GM23338 (cell line): ENCODE measurements at regions not wholly inside any gene's neighbourhood (a gene's known extent, or its start where the extent isn't known, plus 50 kb on each side); places are given as distances from the start of the nearest gene placed in this dataset.
A peak's percentile ranks its signal among the peaks of the same experiment; 100 is the strongest.

Experiments
- ATAC-seq: fragments of 200-7000 bp; cut with Tn5 transposase; 3 replicates; pipeline ENCODE4 v1.9.1; 2020
- DNase-seq: peaks from one replicate; pipeline ENCODE4 v3.0.0-alpha.2; 2015; ENCODE audit warnings: low spot score
- H2AFZ ChIP-seq: fragments of 200-600 bp; sonication (generic); 2 replicates; pipeline ENCODE4 v1.8.0; 2016; ENCODE audit warnings: antibody characterized with exemption, mild to moderate bottlenecking, moderate library complexity
- H3F3A ChIP-seq: fragments of 200-600 bp; sonication (generic); replicated peaks from 2 replicates; pipeline ENCODE4 v1.8.0; 2017; ENCODE audit warnings: antibody characterized with exemption, mixed run types, low read depth
- H3K27ac ChIP-seq: fragments of 200-600 bp; sonication (generic); 2 replicates; pipeline ENCODE4 v1.6.1; 2016; ENCODE audit warnings: low read depth
- H3K27me3 ChIP-seq: fragments of 200-600 bp; sonication (generic); 2 replicates; pipeline ENCODE4 v1.8.0; 2016; ENCODE audit warnings: mild to moderate bottlenecking, mixed run types, moderate library complexity; ENCODE audit not compliant: insufficient read depth
- H3K36me3 ChIP-seq: fragments of 200-600 bp; sonication (generic); 2 replicates; pipeline ENCODE4 v1.8.0; 2016; ENCODE audit warnings: mild to moderate bottlenecking; ENCODE audit not compliant: insufficient read depth
- H3K4me1 ChIP-seq: fragments of 200-600 bp; sonication (generic); 2 replicates; pipeline ENCODE4 v1.8.0; 2016; ENCODE audit warnings: mild to moderate bottlenecking, moderate library complexity; ENCODE audit not compliant: insufficient read depth
- H3K4me2 ChIP-seq: fragments of 200-600 bp; sonication (generic); 2 replicates; pipeline ENCODE4 v1.7.1; 2017; ENCODE audit warnings: mixed run types
- H3K4me3 ChIP-seq: fragments of 200-600 bp; sonication (generic); 2 replicates; pipeline ENCODE4 v1.6.1; 2016; ENCODE audit warnings: mixed run types
- H3K79me2 ChIP-seq: fragments of 200-600 bp; sonication (generic); replicated peaks from 2 replicates; pipeline ENCODE4 v1.8.0; 2017; ENCODE audit warnings: mild to moderate bottlenecking; ENCODE audit not compliant: insufficient read depth
- H3K9me2 ChIP-seq: fragments of 200-600 bp; sonication (generic); 2 replicates; pipeline ENCODE4 v1.8.0; 2017; ENCODE audit not compliant: insufficient read depth
- H4K20me1 ChIP-seq: fragments of 200-600 bp; sonication (generic); replicated peaks from 2 replicates; pipeline ENCODE4 v1.8.0; 2017; ENCODE audit warnings: mild to moderate bottlenecking; ENCODE audit not compliant: insufficient read depth
- H3K27ac Mint-ChIP-seq: 2 replicates; pipeline ENCODE4 v1.8.0; 2020; ENCODE audit warnings: inconsistent platforms, mild to moderate bottlenecking, moderate library complexity, mixed read lengths
- H3K27me3 Mint-ChIP-seq: 3 replicates; pipeline ENCODE4 v1.8.0; 2022; ENCODE audit warnings: low read depth, mild to moderate bottlenecking, moderate library complexity, mixed read lengths, inconsistent platforms; ENCODE audit not compliant: insufficient read depth, poor library complexity
- H3K36me3 Mint-ChIP-seq: 3 replicates; pipeline ENCODE4 v1.8.0; 2021; ENCODE audit warnings: low read depth, mild to moderate bottlenecking, inconsistent platforms, moderate library complexity, mixed read lengths
- H3K4me1 Mint-ChIP-seq: 3 replicates; pipeline ENCODE4 v1.8.0; 2020; ENCODE audit warnings: mild to moderate bottlenecking, inconsistent platforms, mixed read lengths
- H3K4me3 Mint-ChIP-seq: 3 replicates; pipeline ENCODE4 v1.8.0; 2021; ENCODE audit warnings: moderate library complexity, mild to moderate bottlenecking, inconsistent platforms, mixed read lengths
- H3K9me3 Mint-ChIP-seq: 3 replicates; pipeline ENCODE4 v1.8.0; 2020; ENCODE audit warnings: moderate library complexity, mild to moderate bottlenecking, inconsistent platforms, mixed read lengths
- CREB1 ChIP-seq: fragments of 250-450 bp; sonication (Bioruptor Pico); IDR thresholded peaks from 2 replicates; pipeline ENCODE4 v1.5.0; 2020; ENCODE audit warnings: low read depth, mild to moderate bottlenecking, moderate library complexity
- POLR2AphosphoS5 ChIP-seq: IDR thresholded peaks from 2 replicates; pipeline ENCODE4 v1.6.1; 2016; ENCODE audit warnings: antibody characterized with exemption, low read depth
- STAT1 ChIP-seq: IDR thresholded peaks from one replicate; pipeline ENCODE4 v1.6.1; 2016; ENCODE audit warnings: antibody characterized with exemption; ENCODE audit not compliant: unreplicated experiment
- ZNF114 ChIP-seq: fragments of 250-450 bp; sonication (Bioruptor Pico); IDR thresholded peaks from 2 replicates; pipeline ENCODE4 v1.5.0; 2020; ENCODE audit warnings: mild to moderate bottlenecking, moderate library complexity
- ZNF462 ChIP-seq: fragments of 250-450 bp; sonication (Bioruptor Pico); IDR thresholded peaks from 2 replicates; pipeline ENCODE4 v1.5.0; 2020; ENCODE audit warnings: mild to moderate bottlenecking, moderate library complexity
- TF ChIP-seq, protein P1 (sequence below): IDR thresholded peaks from 2 replicates; pipeline ENCODE4 v1.6.1; 2016; ENCODE audit warnings: antibody characterized with exemption
- TF ChIP-seq, protein P2 (sequence below): IDR thresholded peaks from one replicate; pipeline ENCODE4 v1.6.1; 2018; ENCODE audit warnings: antibody characterized with exemption; ENCODE audit not compliant: unreplicated experiment

GRCh38 chr3:11719406-11720303, 75.9 kb upstream of the VGLL4 start:
- Histone ChIP-seq H2AFZ (peak overlapping the region; percentile 99), H3K9me2 (no peaks in the 10 kb centered on the region), H3K4me1 (peaks cover 26% of the 10 kb centered on the region), H3K27me3 (peaks cover 26% of the 10 kb centered on the region; the same call in 1 of the 2 replicates), H3F3A (no peaks in the 10 kb centered on the region; the same call in 1 of the 2 replicates), H3K79me2 (peaks cover 31% of the 10 kb centered on the region), H3K4me2 (peak overlapping the region; percentile 100), H3K4me3 (peak overlapping the region; percentile 98), H3K27ac (no peak overlapping the region), H4K20me1 (0 out of 2 replicates have a peak, but pooled peaks cover 3% of the 10 kb centered on the region), H3K36me3 (no peaks in the 10 kb centered on the region)
- DNase-seq (peak; percentile 94), ATAC-seq (peak; percentile 80)
- no peaks in the 10 kb centered on the region; the same call in 2 of the 3 replicates for H3K36me3 Mint-ChIP-seq
- TF ChIP-seq CREB1 (CRISPR knock-in tag) (no peak), POLR2AphosphoS5 (peak; percentile 78)
- no peak overlapping the region for H3K27ac Mint-ChIP-seq
- H3K9me3 Mint-ChIP-seq: no peaks in the 10 kb centered on the region
- H3K4me3 Mint-ChIP-seq: peak overlapping the region; percentile 88
- peaks cover 2% of the 10 kb centered on the region for H3K27me3 Mint-ChIP-seq
- peaks cover 37% of the 10 kb centered on the region for H3K4me1 Mint-ChIP-seq

- DNase-seq: peak; percentile 29
- H4K20me1 ChIP-seq: 0 out of 2 replicates have a peak, but pooled peaks cover 3% of the 10 kb centered on the region
- H3K27ac ChIP-seq: peak overlapping the region; percentile 58; the same call in 1 of the 2 replicates
- H3K36me3 ChIP-seq: no peaks in the 10 kb centered on the region
- H3K27me3 ChIP-seq: peaks cover 26% of the 10 kb centered on the region; the same call in 1 of the 2 replicates
- H2AFZ ChIP-seq: peak overlapping the region; percentile 87
- H3K9me2 ChIP-seq: no peaks in the 10 kb centered on the region
- Mint-ChIP-seq H3K4me3 (peak overlapping the region; percentile 88), H3K4me1 (peaks cover 37% of the 10 kb centered on the region), H3K9me3 (no peaks in the 10 kb centered on the region), H3K27ac (no peak overlapping the region; the same call in 1 of the 2 replicates), H3K27me3 (no peaks in the 10 kb centered on the region), H3K36me3 (no peaks in the 10 kb centered on the region; the same call in 2 of the 3 replicates)
- peak overlapping the region; percentile 98 for H3K4me3 ChIP-seq
- H3K4me2 ChIP-seq: peak overlapping the region; percentile 100
- peak; percentile 16 for ATAC-seq
- no peaks in the 10 kb centered on the region; the same call in 1 of the 2 replicates for H3F3A ChIP-seq
- H3K4me1 ChIP-seq: peaks cover 26% of the 10 kb centered on the region
- H3K79me2 ChIP-seq: peaks cover 36% of the 10 kb centered on the region
- TF ChIP-seq, protein P1, sequence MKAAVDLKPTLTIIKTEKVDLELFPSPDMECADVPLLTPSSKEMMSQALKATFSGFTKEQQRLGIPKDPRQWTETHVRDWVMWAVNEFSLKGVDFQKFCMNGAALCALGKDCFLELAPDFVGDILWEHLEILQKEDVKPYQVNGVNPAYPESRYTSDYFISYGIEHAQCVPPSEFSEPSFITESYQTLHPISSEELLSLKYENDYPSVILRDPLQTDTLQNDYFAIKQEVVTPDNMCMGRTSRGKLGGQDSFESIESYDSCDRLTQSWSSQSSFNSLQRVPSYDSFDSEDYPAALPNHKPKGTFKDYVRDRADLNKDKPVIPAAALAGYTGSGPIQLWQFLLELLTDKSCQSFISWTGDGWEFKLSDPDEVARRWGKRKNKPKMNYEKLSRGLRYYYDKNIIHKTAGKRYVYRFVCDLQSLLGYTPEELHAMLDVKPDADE: no peak
- no peak for TF ChIP-seq STAT1
- no peak for TF ChIP-seq POLR2AphosphoS5
- no peak for TF ChIP-seq ZNF462 (CRISPR knock-in tag)
- TF ChIP-seq ZNF114 (CRISPR knock-in tag): no peak
- TF ChIP-seq, protein P2, sequence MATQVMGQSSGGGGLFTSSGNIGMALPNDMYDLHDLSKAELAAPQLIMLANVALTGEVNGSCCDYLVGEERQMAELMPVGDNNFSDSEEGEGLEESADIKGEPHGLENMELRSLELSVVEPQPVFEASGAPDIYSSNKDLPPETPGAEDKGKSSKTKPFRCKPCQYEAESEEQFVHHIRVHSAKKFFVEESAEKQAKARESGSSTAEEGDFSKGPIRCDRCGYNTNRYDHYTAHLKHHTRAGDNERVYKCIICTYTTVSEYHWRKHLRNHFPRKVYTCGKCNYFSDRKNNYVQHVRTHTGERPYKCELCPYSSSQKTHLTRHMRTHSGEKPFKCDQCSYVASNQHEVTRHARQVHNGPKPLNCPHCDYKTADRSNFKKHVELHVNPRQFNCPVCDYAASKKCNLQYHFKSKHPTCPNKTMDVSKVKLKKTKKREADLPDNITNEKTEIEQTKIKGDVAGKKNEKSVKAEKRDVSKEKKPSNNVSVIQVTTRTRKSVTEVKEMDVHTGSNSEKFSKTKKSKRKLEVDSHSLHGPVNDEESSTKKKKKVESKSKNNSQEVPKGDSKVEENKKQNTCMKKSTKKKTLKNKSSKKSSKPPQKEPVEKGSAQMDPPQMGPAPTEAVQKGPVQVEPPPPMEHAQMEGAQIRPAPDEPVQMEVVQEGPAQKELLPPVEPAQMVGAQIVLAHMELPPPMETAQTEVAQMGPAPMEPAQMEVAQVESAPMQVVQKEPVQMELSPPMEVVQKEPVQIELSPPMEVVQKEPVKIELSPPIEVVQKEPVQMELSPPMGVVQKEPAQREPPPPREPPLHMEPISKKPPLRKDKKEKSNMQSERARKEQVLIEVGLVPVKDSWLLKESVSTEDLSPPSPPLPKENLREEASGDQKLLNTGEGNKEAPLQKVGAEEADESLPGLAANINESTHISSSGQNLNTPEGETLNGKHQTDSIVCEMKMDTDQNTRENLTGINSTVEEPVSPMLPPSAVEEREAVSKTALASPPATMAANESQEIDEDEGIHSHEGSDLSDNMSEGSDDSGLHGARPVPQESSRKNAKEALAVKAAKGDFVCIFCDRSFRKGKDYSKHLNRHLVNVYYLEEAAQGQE: no peak
Observed at GRCh38 chr3:11718637-11719405, 75.1 kb upstream of the VGLL4 start.
